HG03439 (cell line): ENCODE measurements at regions not wholly inside any gene's neighbourhood (a gene's known extent, or its start where the extent isn't known, plus 50 kb on each side); places are given as distances from the start of the nearest gene placed in this dataset.

Experiments
- ATAC-seq: cut with Tn5 transposase; IDR thresholded peaks from one replicate; pipeline ENCODE4 v1.9.1; 2021; ENCODE audit warnings: mild to moderate bottlenecking, moderate library complexity; ENCODE audit not compliant: unreplicated experiment

- ATAC-seq, result no peak
Measured at GRCh38 chr6:105626295-105627158, 223.6 kb upstream of the PREP start.

- ATAC-seq, result no peak
Measured at GRCh38 chr6:105624021-105624420, 221.1 kb upstream of the PREP start.

DNA sequence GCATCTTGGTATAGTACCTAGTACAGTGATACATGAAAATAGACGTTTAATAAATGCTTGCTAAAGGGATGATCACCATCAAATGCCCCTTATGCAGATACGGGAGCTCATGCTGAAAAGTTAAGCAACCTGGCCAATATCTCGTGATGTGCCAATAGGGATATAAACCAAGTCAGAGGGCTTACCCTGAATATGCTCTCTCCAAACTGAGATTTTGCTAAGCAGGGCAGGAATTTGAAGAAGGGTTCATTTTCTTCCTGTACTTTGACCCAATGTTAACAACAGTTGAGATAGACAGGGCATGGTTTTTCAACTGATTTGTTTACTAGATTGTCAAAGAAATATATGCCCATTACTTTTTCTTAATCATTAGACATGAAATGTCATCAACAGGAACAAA is 219.3 kb upstream of the PREP start:
- no peak for ATAC-seq

GRCh38 chr6:105621564-105622175 is 218.8 kb upstream of the PREP start:
- no peak for ATAC-seq

DNA sequence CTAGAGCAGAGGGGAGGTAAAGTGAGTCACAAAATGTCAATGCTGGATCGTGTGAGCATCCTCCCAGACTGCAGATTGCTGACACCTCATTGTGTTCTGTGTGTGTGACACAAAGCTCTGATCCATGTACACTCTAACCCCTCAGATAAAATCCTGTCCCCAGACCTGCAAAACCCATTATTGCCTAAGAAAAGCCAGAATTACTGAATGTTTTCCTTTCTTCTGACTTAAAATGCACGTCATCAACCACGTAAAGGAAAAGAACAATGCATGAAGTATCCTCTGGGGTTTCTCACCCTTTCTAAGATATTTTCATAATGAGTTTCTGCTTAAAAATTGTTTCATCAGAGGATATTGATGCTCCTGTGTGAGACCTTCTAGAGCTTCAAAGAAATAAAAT is 218.0 kb upstream of the PREP start:
- ATAC-seq, result no peak

DNA sequence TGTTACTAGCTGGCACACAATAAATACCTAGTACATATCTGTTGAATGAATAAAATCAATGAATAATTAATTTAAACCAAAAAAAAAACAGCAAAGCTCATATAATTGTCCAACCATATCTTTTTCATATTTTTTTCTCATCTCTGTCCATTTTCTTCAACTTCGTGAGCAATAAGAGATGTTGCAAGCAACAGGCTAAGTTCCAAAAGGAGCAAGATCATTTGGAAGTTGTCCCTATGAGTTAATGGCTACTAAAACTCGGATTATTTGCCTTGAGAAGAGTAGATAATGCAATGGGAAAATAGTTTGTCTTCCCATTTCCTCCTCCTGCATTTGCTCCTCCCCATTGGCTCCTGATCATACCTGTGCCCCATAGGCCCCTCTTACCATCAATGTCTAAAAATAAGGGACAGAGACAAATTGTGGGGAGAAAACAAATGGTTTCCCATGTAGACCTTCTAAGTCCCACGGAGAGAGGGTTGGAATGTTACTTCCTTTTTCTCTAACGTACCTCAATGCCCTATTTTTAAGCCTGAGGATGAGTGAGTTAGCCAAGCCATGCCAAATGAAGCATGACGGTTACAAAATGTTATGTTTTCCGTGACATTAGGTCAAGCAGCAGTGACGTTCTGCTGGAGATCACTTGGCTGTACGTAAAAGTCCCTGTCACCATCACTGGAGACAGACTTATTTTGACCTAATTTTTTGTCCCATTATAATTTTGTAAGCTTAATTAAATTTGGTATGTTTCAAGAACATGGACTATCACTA is 217.3 kb upstream of the PREP start:
- no peak for ATAC-seq

DNA sequence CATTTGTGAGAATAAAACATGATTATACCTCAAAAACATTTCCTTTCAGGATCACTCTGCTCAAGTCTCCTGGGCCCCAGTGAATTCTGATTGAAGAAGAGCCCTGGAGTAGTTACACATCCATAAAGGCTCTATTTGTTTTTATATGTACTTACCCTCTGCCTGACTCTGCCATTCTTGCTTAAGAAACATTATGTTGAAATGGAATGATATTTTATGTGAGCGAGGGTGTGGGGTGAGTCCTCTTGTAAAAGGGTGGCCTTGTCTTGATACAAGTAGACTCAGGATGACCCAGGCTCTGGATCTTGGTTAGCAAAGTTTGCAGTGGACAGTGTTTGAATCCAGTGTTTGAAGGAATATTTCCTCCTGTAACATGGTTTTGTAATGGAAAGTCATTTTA is 215.4 kb upstream of the PREP start:
- no peak for ATAC-seq

- ATAC-seq, result no peak
Measured at GRCh38 chr6:105616521-105616920, 213.6 kb upstream of the PREP start.

DNA sequence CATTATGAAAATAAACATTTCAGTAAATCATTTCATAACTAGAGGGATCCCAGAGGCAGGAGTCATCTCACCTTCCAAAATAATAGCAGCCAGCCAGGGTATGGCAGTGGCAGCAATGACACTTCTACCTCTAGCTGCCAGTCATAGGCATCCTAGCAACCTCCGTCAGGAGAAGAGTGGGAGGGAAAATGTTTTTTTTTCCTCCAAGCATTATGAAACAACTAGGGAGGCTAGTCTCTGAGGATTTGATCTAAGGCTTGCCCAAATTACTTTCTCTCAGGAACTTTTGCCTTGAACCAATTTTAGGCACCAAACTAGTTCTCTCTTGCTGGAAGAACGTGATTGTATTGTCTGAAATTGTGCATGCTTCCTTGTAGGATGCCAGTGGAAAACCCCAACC is 208.7 kb upstream of the PREP start:
- ATAC-seq, result no peak

- no peak for ATAC-seq
Measured at GRCh38 chr6:105609375-105609991, 206.6 kb upstream of the PREP start.

GRCh38 chr6:105608711-105609374 is 206.0 kb upstream of the PREP start:
- ATAC-seq, result no peak

DNA sequence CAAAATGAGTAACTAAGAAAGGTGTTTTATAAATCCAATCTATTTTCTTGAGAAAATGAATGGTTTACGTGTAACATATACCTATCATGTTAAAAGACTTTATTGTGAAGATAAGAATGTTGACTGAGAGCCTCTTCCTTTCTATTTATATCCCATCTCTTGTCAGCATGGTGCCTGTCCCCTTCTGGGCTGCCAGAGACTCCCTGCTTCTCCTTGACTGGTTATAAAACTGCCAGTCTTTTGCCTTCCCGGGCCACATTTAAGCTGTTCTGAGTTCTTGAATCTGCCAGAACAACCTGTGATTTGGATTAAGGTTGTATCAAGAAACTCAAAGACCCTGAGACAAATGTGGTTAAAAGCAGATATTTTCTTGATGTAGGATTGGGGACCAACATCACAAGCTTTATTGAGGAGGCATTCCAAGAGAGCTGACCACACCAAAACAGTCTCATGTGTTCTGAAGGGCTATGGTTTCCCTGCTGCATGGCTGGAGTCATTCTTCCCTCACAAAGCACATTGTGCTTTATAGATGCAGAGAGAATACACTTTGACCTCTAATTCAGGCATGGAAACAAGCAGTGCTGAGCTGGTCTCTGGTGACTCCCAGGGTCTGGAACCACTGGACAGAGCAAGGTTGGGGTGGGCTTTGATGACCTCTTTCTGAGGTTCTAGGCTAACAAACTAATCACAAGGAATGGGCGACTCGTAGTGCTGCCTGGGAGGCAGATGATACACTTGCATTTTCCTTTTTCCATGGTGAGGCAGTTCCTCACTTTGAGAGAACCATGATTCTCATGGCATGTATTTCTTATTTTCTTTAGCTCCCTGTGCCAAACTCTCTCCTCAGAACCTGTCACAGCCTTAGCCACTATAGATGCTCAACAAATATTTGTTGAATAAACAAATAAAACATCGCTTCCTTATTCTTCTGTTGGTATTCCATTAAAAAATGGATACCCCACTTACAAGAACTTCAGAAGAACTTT is 205.0 kb upstream of the PREP start:
- ATAC-seq, result no peak

DNA sequence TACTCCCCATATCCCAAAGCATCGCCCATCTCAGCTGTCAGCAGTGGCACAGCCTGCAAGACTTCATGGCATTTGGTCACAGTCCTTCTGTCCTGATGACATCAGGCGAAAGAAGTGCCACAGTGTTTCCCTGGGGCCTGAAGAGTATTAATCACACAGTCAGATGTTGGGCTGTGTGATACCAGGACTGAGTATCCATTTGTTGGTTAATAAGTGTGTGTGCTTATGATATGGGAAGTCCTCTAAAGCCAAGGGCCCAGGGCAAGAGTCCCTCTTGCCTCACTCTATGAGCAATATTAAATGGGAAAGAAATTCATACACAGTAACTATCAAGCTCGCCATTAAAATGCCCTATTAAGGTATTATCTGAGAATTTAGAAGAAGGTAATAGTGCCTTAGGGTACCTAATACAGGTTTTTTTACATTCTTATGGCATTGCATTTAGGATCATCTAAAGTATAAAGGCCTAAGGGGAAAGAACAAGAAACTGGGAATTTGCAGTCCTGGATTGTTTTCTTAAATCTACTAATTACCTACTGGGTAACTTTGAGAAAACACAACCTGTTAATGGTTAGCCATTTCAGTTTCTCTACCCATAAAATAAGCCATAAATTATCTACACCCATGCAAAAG is 204.1 kb upstream of the PREP start:
- ATAC-seq, result no peak

- ATAC-seq, result no peak
Measured at GRCh38 chr6:105604587-105604884, 201.7 kb upstream of the PREP start.

- no peak for ATAC-seq
Measured at GRCh38 chr6:105603788-105604586, 201.1 kb upstream of the PREP start.

GRCh38 chr6:105601541-105602236 is 198.8 kb upstream of the PREP start:
- peak; percentile 80 for ATAC-seq

- ATAC-seq, result no peak
Measured at GRCh38 chr6:105600336-105601260, 197.7 kb upstream of the PREP start.
